ENCODE measurements at regions not wholly inside any gene's neighbourhood (a gene's known extent, or its start where the extent isn't known, plus 50 kb on each side); places are given as distances from the start of the nearest gene placed in this dataset.

GRCh38 chr15:39110336-39110735 is 470.5 kb upstream of the THBS1 start:
- H3K4me3 ChIP-seq = no peak overlapping the region
- peaks cover 0 to 11% (median 0%) of the 10 kb centered on the region in 5 donors for H3K4me1 ChIP-seq (ENCODE audit: control insufficient read depth in 5 of 5, insufficient read depth in 5 of 5, low read length in 5 of 5)
- no peak for ATAC-seq (ENCODE audit: insufficient read depth, low FRiP score)
- no peak overlapping the region for H3K27ac ChIP-seq (ENCODE audit: low read depth in 1 of 2, low read length in 1 of 2)
- no peaks in the 10 kb centered on the region for H3K27me3 ChIP-seq (ENCODE audit: control insufficient read depth in 3 of 3, insufficient read depth in 3 of 3, low read length in 2 of 3)
- H3K9me3 ChIP-seq (ENCODE audit: control insufficient read depth in 4 of 4, insufficient read depth in 3 of 4, low read length in 3 of 4) = peaks cover 0 to 8% (median 0%) of the 10 kb centered on the region in 4 donors
- no peaks in the 10 kb centered on the region for H3K36me3 ChIP-seq (ENCODE audit: control insufficient read depth in 4 of 4, insufficient read depth in 4 of 4, low read length in 4 of 4)
- DNase-seq = no peak
- no peak overlapping the region for H3K9ac ChIP-seq (ENCODE audit: insufficient read depth in 1 of 2, low read length in 2 of 2)
- TF ChIP-seq CTCF (IDR thresholded peaks at IDR 0.05; ENCODE audit: control extremely low read depth, extremely low read depth) = no peak

GRCh38 chr15:39110746-39111145 is 470.1 kb upstream of the THBS1 start:
- no peak for TF ChIP-seq CTCF (IDR thresholded peaks at IDR 0.05; ENCODE audit: control extremely low read depth, extremely low read depth)
- 86 to 97% methylated on average over 1 of the region's 1 CpG for WGBS, 2 donors
- ATAC-seq (ENCODE audit: insufficient read depth, low FRiP score) (no peak), DNase-seq (no peak)
- H3K4me1 ChIP-seq (ENCODE audit: control insufficient read depth in 5 of 5, insufficient read depth in 5 of 5, low read length in 5 of 5) = peaks cover 0 to 11% (median 0%) of the 10 kb centered on the region in 5 donors
- H3K36me3 ChIP-seq (ENCODE audit: control insufficient read depth in 4 of 4, insufficient read depth in 4 of 4, low read length in 4 of 4) = no peaks in the 10 kb centered on the region
- H3K27me3 ChIP-seq (ENCODE audit: control insufficient read depth in 3 of 3, insufficient read depth in 3 of 3, low read length in 2 of 3) = no peaks in the 10 kb centered on the region
- peaks cover 0 to 8% (median 0%) of the 10 kb centered on the region in 4 donors for H3K9me3 ChIP-seq (ENCODE audit: control insufficient read depth in 4 of 4, insufficient read depth in 3 of 4, low read length in 3 of 4)
- no peak overlapping the region for H3K9ac ChIP-seq (ENCODE audit: insufficient read depth in 1 of 2, low read length in 2 of 2)
- no peak overlapping the region for H3K4me3 ChIP-seq
- no peak overlapping the region for H3K27ac ChIP-seq (ENCODE audit: low read depth in 1 of 2, low read length in 1 of 2)

GRCh38 chr15:39113741-39114140 is 467.1 kb upstream of the THBS1 start:
- H3K9me3 ChIP-seq (ENCODE audit: control insufficient read depth in 4 of 4, insufficient read depth in 3 of 4, low read length in 3 of 4) = peaks cover 0 to 8% (median 2%) of the 10 kb centered on the region in 4 donors
- no peak overlapping the region for H3K9ac ChIP-seq (ENCODE audit: insufficient read depth in 1 of 2, low read length in 2 of 2)
- ATAC-seq (ENCODE audit: insufficient read depth, low FRiP score) = no peak
- no peaks in the 10 kb centered on the region for H3K36me3 ChIP-seq (ENCODE audit: control insufficient read depth in 4 of 4, insufficient read depth in 4 of 4, low read length in 4 of 4)
- H3K27me3 ChIP-seq (ENCODE audit: control insufficient read depth in 3 of 3, insufficient read depth in 3 of 3, low read length in 2 of 3) = no peaks in the 10 kb centered on the region
- no peak for DNase-seq
- H3K4me3 ChIP-seq = no peak overlapping the region
- no peaks in the 10 kb centered on the region for H3K4me1 ChIP-seq (ENCODE audit: control insufficient read depth in 5 of 5, insufficient read depth in 5 of 5, low read length in 5 of 5)
- no peak overlapping the region for H3K27ac ChIP-seq (ENCODE audit: low read depth in 1 of 2, low read length in 1 of 2)
- no peak for TF ChIP-seq CTCF (IDR thresholded peaks at IDR 0.05; ENCODE audit: control extremely low read depth, extremely low read depth)
- 89 to 93% methylated on average over 3 of the region's 3 CpGs for WGBS, 2 donors

- Histone ChIP-seq H3K4me1 (ENCODE audit: control insufficient read depth in 5 of 5, insufficient read depth in 5 of 5, low read length in 5 of 5) (no peaks in the 10 kb centered on the region), H3K36me3 (ENCODE audit: control insufficient read depth in 4 of 4, insufficient read depth in 4 of 4, low read length in 4 of 4) (no peaks in the 10 kb centered on the region), H3K4me3 (no peak overlapping the region), H3K9me3 (ENCODE audit: control insufficient read depth in 4 of 4, insufficient read depth in 3 of 4, low read length in 3 of 4) (peaks cover 0 to 8% (median 2%) of the 10 kb centered on the region in 4 donors), H3K27me3 (ENCODE audit: control insufficient read depth in 3 of 3, insufficient read depth in 3 of 3, low read length in 2 of 3) (no peaks in the 10 kb centered on the region), H3K9ac (ENCODE audit: insufficient read depth in 1 of 2, low read length in 2 of 2) (no peak overlapping the region), H3K27ac (ENCODE audit: low read depth in 1 of 2, low read length in 1 of 2) (no peak overlapping the region)
- no peak for ATAC-seq (ENCODE audit: insufficient read depth, low FRiP score)
- DNase-seq = no peak
- no peak for TF ChIP-seq CTCF (IDR thresholded peaks at IDR 0.05; ENCODE audit: control extremely low read depth, extremely low read depth)
- 96 to 100% methylated on average over 1 of the region's 1 CpG for WGBS, 2 donors
Observed at GRCh38 chr15:39114690-39115378, 466.0 kb upstream of the THBS1 start.
